ENCODE measurements at regions not wholly inside any gene's neighbourhood (a gene's known extent, or its start where the extent isn't known, plus 50 kb on each side); places are given as distances from the start of the nearest gene placed in this dataset.

DNA sequence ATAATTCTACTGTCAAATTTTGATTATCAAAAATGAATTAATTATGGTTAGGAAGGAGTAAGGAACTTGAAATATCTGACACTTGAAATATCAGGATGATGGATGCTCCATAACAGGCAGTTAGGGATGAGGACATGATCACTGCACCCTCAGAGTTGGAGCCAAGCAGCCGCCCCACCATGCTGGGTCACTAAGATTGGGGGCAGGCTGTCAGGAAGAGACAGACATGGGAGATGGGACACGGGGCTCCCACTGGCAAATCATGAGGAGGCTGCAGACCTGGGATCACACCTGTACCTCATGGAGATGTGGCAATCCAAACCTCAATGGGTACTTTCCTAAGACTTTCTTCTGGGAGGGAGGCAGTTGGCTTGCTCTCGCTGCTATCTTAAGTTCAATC is 982.0 kb upstream of the ZEB2 start:
- TF ChIP-seq, protein P1, sequence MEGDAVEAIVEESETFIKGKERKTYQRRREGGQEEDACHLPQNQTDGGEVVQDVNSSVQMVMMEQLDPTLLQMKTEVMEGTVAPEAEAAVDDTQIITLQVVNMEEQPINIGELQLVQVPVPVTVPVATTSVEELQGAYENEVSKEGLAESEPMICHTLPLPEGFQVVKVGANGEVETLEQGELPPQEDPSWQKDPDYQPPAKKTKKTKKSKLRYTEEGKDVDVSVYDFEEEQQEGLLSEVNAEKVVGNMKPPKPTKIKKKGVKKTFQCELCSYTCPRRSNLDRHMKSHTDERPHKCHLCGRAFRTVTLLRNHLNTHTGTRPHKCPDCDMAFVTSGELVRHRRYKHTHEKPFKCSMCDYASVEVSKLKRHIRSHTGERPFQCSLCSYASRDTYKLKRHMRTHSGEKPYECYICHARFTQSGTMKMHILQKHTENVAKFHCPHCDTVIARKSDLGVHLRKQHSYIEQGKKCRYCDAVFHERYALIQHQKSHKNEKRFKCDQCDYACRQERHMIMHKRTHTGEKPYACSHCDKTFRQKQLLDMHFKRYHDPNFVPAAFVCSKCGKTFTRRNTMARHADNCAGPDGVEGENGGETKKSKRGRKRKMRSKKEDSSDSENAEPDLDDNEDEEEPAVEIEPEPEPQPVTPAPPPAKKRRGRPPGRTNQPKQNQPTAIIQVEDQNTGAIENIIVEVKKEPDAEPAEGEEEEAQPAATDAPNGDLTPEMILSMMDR (IDR thresholded peaks at IDR 0.05; ENCODE audit: insufficient read depth, low read length), result no peak
- TF ChIP-seq, protein P2, sequence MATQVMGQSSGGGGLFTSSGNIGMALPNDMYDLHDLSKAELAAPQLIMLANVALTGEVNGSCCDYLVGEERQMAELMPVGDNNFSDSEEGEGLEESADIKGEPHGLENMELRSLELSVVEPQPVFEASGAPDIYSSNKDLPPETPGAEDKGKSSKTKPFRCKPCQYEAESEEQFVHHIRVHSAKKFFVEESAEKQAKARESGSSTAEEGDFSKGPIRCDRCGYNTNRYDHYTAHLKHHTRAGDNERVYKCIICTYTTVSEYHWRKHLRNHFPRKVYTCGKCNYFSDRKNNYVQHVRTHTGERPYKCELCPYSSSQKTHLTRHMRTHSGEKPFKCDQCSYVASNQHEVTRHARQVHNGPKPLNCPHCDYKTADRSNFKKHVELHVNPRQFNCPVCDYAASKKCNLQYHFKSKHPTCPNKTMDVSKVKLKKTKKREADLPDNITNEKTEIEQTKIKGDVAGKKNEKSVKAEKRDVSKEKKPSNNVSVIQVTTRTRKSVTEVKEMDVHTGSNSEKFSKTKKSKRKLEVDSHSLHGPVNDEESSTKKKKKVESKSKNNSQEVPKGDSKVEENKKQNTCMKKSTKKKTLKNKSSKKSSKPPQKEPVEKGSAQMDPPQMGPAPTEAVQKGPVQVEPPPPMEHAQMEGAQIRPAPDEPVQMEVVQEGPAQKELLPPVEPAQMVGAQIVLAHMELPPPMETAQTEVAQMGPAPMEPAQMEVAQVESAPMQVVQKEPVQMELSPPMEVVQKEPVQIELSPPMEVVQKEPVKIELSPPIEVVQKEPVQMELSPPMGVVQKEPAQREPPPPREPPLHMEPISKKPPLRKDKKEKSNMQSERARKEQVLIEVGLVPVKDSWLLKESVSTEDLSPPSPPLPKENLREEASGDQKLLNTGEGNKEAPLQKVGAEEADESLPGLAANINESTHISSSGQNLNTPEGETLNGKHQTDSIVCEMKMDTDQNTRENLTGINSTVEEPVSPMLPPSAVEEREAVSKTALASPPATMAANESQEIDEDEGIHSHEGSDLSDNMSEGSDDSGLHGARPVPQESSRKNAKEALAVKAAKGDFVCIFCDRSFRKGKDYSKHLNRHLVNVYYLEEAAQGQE (IDR thresholded peaks at IDR 0.05; ENCODE audit: insufficient replicate concordance, low read depth), result no peak
- TF ChIP-seq GABPA (IDR thresholded peaks at IDR 0.05; ENCODE audit: low read depth) (no peak), SPI1 (IDR thresholded peaks at IDR 0.05; ENCODE audit: borderline replicate concordance, low read depth) (no peak)

Measured in HL-60 (cell line).